ENCODE measurements at regions not wholly inside any gene's neighbourhood (a gene's known extent, or its start where the extent isn't known, plus 50 kb on each side); places are given as distances from the start of the nearest gene placed in this dataset.
A peak's percentile ranks its signal among the peaks of the same experiment; 100 is the strongest.

DNA sequence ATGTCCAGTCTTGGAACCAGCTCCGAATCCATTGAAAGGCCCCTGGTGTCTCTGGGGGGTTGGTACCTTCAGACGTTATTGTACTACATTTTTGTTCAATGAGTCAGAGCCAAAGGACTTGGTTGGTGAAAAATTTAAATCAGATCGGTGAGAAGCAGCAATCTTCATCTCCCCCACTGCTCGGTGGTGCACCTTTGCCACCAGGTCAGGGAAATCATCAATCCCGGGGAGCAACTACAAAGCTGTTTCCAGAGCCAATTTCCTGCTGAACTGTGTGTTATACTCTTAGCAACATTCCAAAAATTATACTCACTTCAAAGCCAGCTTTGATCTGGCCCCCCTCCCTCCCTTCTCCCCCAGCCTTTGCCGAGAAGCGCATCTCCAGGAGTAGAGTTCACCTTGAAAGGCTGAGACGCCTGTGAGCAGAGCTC lies 375.2 kb upstream of the WWC1 start:
- peak; percentile 82 for DNase-seq

DNA sequence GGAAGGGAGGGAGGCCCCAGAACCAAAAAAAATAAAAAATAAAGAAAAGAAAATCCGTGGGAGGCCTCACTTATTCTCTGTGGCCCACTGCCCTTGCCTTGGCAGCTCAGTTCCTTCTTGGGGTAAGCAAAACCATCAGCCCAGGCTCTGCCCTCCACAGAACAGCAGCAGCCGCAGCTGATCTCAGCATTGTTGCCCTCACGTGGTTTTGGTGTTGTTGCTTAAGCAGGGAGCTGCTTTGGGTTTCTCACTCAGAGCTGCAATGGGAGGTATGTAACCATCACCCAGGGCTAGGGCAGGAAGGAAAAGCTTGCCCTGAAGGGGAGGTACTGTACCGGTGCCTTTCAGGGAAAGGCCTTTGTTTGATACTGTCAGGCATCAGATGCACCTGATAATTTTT lies 374.7 kb upstream of the WWC1 start:
- DNase-seq, result peak; percentile 76

DNA sequence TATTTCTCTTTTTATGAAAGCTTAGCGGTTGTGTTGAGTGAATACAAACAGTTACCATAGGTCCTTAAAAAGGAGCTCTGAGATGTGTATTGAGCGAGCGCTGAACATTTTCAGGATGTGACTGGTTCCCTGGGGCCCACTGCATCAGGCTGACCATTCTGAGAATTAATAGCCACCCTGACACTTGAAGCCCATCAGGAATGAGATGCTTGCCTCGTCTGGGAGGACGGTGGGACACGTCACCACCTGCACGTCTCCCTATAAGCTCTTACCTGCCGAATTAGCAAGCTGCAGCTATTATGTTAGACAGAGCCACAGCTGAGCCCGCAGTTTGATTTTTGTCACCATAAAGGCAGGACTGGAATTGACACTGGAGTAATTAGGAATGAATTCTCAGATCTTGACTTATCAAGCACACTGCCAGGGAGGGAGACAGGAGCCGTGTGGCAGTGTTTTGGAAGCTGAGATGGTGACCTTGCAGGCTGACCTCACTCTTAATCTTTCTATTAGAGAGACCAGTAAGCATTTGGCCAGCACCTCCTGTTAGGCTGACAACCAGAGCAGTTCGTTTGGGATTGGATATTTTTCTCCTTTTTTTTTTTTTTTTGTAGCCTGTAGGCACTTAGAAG lies 373.1 kb upstream of the WWC1 start:
- no peak for DNase-seq

DNA sequence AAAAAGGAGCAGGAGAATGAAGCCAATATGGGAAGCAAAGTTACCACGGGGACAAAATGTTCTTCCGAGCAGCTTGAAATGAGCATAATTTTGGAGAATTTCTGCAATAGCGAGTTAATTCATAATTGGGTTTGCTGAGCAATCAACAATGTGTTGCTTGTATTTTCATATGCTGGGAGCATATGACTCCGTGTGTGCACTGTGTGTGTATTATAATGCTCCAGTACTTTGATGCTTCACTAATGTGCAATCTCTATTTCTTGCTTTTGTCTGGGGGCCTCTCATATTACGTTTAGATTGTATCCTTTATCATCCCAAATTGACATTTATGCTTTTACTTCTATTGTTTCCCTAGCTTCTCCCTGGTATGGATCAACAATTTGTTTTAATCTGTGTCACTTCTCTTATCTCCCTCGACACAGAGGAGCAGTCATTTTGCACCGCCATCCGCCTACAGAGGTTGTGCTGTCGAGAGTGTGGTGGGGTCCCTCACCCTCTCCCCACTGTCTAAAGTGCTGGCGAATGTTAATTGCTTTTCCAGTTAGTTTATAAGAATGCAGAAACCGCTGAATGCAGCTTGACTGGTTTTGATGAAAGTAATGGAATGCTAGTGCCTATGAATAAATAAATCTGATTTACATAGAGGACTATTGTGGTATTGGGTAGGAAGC lies 372.5 kb upstream of the WWC1 start:
- peak; percentile 44 for DNase-seq

DNA sequence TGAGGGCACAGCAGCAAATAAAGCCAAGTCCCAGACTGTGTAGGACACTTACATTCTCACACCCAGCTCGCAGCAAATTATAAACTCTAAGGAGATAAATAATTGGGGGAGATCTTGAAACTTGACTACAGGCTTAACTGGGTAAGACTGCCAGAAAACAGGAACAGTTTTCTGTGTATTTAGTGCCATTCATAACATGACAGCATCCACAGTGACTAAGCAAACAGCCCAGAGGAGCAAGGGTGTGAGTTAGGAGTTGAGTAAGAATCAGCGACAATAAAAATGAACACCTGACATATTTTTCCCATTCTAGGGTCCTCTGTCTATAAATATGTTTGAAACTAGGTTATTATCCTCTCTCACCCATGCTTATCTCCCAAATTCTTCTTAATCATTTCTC lies 370.9 kb upstream of the WWC1 start:
- no peak for DNase-seq

DNA sequence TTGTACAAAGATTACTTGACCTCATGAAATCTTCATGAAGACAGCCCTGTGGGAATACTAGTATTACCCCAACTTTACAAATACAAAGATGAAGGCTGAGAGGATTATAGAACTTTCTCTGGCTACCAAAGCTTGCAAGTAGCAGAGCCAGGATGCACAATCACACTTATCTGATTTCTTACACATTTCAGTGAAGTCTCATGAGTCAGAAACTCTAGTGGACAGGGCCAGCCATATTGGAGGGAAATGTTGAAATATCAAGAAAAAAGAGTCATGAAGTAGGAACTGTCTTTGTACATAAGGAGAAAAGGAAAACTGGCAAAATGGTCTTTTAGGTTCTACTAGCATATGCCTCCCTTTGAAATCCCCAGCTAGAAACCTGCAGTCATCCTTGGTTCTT lies 369.6 kb upstream of the WWC1 start:
- DNase-seq, result no peak

DNA sequence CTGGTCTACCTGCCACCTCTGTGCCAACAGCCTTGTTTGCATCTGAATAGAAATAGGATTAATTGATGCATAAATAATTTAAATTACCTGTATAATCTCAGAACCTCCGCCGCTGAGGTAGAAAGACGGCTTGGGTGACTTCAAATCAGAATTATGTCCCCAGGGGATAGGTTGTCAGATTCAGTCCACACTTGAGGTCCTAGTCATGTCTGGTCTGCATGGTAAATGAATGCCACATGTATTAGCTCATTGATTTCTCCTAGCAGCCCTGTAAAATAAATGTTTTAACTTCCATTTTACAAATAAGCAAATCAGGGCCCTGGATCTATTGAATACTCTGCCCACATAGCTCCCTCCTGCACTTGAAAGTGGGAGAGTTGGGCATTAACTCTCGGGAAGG lies 368.0 kb upstream of the WWC1 start:
- no peak for DNase-seq

DNA sequence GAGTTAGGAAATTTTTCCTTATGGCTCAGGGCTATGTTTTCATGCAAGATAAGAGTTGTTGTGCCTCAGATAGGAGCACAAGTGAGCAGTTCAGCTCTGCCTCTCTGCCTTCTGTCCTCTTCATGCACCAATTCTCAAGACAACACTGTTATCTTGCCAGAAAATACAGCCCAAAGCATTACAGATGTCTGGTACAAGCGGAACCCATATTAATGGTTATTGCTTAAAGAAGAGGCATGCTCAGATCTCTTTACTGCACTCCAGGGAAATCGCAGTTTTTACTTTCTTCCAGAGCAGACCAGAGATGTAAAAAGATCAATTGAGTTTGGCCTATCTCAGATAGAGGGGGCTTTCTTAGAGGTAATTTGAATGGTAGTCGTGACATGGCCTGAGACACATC lies 361.6 kb upstream of the WWC1 start:
- no peak for DNase-seq

DNA sequence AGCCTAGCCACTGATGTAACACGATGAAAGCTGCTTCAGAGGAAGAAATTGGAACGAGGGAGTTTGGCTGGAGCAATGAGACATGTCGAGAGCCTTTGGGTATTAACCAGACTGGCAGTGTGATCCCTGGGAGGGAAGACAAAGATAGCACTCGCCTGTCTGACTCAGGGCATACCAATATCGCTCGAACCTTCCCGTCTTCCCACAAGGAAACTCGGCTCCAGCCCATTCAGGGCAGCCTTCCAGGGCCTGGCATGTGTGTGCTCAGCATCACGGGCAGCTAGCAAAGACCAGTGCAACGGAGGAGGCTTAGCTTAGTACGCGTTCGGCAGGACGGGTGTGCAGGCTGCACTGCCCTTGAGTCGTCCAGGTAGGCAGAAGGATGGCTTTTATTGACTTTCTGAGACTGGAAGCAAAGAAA lies 356.9 kb upstream of the WWC1 start:
- DNase-seq, result peak; percentile 89

DNA sequence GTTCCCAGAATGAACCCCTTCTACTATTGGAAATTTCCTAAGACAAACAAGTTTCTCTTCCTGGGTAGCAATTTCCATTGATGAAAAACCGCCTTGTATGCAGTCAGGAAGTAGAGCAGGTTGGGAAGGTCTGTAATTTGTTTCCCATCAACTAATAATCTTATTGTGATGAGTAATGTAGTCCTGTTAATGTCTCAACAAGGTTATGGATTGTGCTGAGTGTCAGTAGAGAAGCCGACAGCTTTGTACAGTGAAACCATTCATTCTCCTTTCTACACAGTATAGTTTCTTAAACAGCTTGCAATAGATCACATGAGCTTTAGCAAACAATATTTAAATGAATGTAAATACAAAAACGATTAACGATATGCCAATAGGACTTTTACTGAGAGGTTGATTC lies 355.4 kb upstream of the WWC1 start:
- DNase-seq, result no peak

DNA sequence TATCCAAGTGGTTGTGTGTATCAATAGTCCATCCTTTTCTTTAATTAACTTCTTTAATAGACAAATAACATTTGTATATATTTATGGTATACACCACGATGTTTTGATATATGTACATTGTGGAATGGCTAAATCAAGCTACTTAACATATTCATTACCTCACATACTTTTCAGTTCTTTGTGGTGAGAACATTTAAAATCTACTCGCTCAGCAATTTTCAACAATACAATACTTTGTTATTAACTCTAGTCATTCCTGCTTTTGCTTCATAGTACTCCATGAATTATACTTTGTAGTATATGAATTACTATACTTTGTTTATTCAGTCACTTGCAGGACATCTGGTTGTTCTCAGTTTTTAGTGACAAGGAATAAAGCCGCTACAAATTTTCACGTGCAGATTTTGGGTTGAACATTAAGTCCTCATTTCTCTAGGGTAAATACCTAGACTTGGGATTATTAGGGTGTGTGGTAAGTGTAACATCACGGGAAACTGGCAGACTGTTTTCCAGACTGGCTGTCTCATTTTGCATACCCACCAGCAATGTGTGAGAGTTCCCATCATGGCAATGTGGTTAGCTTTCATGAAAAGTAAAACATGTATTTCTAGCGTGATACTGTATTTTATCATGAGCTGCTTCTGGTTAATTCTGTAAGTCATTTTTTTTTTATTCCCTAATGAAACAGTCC lies 354.4 kb upstream of the WWC1 start:
- DNase-seq, result peak; percentile 52

DNA sequence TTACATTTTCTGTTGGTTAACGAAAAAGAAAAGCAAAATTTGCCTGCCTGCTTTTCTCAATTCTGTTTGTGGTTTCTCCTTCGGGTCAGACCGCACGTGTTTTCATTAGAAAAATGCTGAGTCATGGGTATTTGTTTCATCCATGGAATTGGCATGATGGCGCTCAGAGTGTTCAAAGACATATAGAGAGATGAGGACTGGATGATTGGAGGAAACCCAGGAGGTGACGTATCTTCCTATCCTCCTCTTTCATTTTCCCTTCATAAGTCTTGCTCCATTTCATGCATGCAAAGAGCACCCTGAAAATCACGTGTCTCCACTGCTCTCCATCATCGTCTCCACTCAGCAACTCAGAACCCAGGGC lies 353.8 kb upstream of the WWC1 start:
- peak; percentile 86 for DNase-seq

DNA sequence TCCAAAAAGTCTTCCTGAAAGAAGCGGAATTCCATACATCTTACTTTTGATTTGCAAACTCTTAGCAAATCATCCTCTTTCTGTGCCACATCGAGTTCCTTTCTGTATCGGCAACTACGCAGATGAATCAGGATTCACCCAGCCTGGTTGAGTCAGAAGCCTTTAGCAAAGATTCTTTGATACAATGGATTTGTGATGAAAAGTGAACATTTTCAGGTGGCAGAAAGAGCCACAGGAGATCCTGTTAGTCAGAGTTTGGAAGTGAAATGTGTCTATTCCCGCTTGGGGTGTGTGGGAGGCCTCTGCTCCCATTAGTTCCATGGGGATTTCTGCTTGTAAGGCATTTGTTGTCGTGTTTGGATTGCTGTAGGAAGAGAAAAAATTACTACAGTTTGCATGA lies 351.8 kb upstream of the WWC1 start:
- DNase-seq, result peak; percentile 85

DNA sequence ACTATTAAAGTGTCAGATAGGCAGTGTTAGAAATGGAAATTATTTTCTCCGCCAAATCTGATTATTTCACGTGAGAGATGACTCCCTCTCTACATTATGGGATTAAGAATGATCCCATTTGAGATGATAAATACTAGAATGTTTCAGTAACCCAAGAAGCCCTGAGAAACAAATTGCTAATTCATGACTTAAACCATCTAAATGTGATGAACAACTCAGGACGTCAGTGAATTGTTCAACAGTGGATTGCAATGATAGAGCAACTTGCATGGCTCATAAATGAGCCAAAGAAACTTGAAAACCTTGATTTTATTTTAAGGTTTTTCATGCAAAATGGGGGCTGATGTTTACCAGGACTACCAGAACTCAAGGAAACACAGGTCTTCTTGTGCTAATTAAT lies 350.5 kb upstream of the WWC1 start:
- peak; percentile 82 for DNase-seq

DNA sequence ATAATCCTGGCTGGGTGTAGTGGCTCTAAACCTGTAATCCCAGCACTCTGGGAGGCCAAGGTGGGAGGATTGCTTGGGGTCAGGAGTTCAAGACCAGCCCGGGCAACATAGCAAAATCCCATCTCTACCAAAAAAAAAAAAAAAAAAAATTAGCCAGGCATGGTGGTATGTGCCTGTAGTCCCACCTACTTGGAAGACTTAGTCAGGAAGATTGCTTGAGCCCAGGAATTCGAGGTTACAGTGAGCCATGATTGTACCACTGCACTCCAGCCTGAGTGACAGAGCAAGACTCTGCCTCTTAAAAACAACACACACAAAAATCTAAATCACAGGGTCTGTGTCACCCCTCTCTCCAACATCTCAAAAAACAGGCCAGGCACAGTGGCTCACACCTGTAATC lies 349.9 kb upstream of the WWC1 start:
- DNase-seq, result peak; percentile 85

DNA sequence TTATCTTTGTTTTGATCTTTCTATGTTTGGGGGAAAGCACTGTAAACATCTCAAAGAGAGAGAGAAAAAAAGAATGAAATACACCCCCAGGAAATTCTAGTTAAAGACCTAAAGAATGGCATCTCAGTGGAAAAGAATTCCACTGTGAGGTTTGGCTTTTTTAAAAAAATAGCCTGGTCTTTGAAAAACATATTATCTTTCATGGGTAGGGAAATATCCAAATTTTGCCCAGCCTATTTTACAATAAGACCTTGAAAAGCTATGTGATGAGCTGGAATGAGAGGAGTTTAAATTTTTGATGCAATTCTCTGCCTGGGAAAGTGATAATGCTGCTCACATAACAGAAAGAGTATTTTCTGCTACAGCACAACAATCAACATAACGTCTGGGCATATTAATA lies 348.1 kb upstream of the WWC1 start:
- peak; percentile 65 for DNase-seq

DNA sequence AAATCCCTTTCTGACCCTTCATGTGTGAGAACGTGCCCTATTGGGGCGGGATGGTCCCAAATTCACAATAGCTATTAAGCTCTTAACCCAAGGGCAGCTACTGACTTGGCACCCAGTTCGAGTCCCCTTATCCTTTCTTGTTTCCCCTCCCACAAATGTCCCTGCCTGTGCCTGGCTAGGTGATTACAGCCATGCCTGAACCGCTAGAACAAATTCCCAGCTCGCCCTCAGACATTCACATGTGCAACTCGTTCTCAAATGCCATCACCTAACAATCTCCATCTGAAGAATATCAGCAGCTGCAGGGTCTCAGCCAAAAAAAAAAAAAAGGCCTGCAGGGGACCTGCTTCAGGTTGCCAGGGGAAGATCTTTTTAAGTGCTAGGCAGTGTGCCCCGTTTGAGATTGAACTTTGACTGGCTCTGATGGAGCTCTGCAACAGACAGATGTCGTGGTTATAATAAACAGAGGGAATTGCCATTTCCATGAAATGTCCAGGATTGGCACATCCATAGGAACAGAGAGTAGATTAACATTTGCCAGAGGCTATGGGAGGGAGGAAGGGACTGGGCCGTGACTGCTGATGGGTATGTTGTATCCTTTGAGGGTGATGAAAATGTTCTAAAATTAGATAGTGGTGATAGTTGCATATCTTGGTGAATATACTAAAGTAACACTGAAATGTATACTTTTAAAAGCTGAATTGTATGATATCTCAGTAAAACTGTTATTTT lies 347.2 kb upstream of the WWC1 start:
- peak; percentile 68 for DNase-seq

DNA sequence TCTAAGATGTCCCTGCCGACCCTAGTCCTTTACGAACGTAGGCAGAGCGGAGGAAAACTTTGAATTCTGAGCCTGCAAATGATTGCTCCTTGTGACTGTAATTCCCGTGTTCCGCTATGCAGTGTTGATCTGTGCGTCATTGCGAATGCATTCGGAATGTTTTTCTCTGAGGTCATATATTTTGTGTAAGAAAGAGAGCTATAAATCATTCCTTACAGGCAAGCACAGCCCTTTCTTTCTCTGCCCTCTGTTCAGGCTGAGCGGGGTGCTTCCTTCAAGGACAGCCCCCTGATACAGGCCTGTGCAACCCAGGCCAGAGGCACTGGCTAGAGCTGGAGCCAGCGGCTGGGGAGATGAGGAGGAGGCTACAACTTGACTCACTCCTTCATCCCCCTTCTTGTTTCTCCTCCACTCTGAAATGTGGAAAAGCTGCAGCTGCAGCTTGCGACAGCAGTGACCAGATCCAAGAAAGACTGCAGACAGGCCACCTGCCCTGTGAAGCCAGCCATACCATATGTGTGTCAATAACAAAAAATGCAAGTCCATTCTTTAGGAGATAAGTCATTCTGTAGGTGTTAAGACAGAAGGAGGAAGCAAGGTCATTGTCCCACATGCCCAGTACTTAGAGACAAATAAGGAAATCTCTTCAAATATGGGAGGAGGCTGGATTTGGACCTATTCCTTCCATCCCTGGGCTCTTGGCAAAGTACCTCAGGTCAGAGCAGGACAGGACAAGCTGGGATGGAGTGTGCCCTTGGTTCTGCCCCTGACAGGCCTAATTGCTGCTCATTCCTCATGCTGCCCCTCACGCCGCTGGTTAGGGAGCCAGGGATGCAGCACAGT lies 345.7 kb upstream of the WWC1 start:
- peak; percentile 99 for DNase-seq

DNA sequence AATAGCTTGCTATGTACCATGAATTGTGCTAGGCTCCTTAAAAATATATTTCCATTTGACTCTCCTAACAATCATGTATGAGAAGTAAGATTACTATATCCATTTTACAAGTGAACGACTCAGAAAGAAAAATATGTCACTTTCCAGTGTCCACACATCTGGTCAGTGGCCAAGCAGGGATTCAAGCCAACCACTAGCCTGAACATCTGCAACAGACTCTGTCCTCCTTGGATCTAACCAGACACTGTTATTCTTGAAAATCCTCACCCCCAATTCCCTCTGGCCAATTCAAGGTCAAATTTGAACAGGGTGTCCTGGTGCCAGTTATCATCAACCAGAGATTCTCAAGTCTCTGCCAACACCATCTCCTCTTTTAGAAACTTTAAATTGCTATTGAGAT lies 344.1 kb upstream of the WWC1 start:
- no peak for DNase-seq

DNA sequence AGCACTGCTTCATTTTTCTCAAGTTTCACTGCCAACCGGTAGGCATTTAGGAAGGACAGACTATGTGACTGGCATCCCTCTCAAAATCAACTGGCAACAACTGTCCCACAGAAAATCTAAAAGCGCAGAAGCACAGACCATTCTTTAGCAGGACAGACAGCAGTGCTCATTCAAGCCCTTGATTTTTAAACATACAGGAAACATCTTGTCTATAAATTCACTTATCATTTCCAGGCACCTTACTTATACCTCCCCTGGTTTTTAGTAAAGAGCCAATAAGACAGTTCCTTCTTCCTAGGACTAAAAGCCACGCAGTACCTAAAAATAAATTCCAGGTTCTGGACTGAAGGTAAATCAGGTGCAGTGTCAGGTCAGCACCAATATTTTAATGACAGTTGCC lies 343.2 kb upstream of the WWC1 start:
- no peak for DNase-seq

DNA sequence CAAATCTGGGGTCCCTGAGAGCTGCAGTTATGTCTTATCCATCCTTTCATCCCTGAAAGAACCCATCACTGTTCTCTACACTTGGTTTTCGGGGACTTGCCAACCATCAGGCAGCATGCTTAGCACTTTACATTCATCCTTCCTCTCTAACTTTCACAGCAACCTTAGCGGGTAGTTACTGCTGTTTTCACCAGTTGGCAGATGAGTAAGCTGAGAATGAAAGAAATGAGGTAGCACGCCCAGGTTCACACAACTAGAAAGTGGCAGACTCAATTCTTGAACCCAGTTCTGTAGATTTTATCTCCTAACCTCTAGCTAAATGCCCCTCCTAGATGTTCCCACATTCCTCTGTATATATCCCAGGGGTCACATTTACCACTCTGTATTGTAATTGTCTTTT lies 342.0 kb upstream of the WWC1 start:
- no peak for DNase-seq

DNA sequence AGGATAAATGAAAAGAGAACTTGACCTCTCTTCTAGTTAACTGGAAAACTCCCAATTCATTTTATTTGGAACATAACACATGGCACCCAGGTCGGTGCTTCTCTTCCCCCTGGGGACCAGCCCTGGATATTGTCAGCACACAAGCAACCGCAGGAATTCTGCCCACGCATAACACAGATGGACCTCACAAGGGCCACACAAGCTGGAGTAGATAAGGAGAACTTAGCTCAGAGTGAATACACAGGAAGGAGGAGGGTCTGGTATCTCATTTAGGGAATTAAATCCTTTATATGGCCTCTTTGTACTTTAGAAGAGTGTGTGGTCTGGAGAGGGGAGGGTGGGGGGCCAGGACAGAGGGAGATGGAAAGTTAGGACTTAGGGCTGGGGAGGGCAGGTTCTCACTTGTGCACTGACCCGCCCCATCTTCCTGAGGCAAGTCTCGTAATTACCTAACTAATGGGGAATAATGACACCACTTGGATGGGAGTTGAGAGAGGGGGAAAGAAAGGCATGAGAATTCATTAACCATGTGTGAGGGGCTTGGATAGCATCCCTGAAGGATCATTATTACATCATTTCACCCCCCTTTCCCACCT lies 341.2 kb upstream of the WWC1 start:
- peak; percentile 97 for DNase-seq

All from fibroblast of skin of right biceps (primary cell).